Lung (tissue), 11 donors: ENCODE measurements at regions not wholly inside any gene's neighbourhood (a gene's known extent, or its start where the extent isn't known, plus 50 kb on each side); places are given as distances from the start of the nearest gene placed in this dataset.

Experiments
- ATAC-seq: fragments of 200-7000 bp; cut with Tn5 transposase; one replicate; pipeline ENCODE4 v1.9.1; 2020; ENCODE audit warnings: moderate number of reproducible peaks; ENCODE audit not compliant: insufficient read depth, low FRiP score
- DNase-seq, 3 donors: peaks; one replicate each; pipeline ENCODE4 v3.0.0-alpha.2; 2013 to 2017
- H3K27ac ChIP-seq, 2 donors: one replicate each; pipeline ENCODE4 v1.5.1; 2013; ENCODE audit warnings: mild to moderate bottlenecking in 2 of 2, moderate library complexity in 2 of 2, control low read depth in 1 of 2, inconsistent platforms in 1 of 2, low read depth in 1 of 2, low read length in 1 of 2
- H3K27me3 ChIP-seq, 3 donors: one replicate each; pipeline ENCODE4 v1.5.1; 2013; ENCODE audit warnings: low read length in 2 of 3; ENCODE audit not compliant: control insufficient read depth in 3 of 3, insufficient read depth in 3 of 3
- H3K36me3 ChIP-seq, 4 donors: one replicate each; pipeline ENCODE4 v1.5.1; 2013; ENCODE audit warnings: low read length in 4 of 4, mild to moderate bottlenecking in 1 of 4, moderate library complexity in 1 of 4; ENCODE audit not compliant: control insufficient read depth in 4 of 4, insufficient read depth in 4 of 4
- H3K4me1 ChIP-seq, 5 donors: one replicate each; pipeline ENCODE4 v1.5.1; 2013; ENCODE audit warnings: low read length in 5 of 5, mild to moderate bottlenecking in 2 of 5, moderate library complexity in 1 of 5; ENCODE audit not compliant: control insufficient read depth in 5 of 5, insufficient read depth in 5 of 5
- H3K4me3 ChIP-seq: one replicate; pipeline ENCODE4 v1.5.1; 2013; ENCODE audit warnings: mild to moderate bottlenecking, control low read depth, moderate library complexity
- H3K9ac ChIP-seq, 2 donors: one replicate each; pipeline ENCODE4 v1.5.1; 2013; ENCODE audit warnings: low read length in 2 of 2, control low read depth in 1 of 2; ENCODE audit not compliant: insufficient read depth in 1 of 2
- H3K9me3 ChIP-seq, 4 donors: one replicate each; pipeline ENCODE4 v1.5.1; 2013; ENCODE audit warnings: low read length in 3 of 4, mild to moderate bottlenecking in 1 of 4, moderate library complexity in 1 of 4; ENCODE audit not compliant: control insufficient read depth in 4 of 4, insufficient read depth in 3 of 4
- CTCF ChIP-seq: IDR thresholded peaks from 2 replicates; pipeline ENCODE4 v1.5.1; 2012; ENCODE audit warnings: mild to moderate bottlenecking; ENCODE audit errors: control extremely low read depth, extremely low read depth
- WGBS, 2 donors: extraction: QIAGEN DNeasy Blood & Tissue Kit; methylation state at CpG; one replicate each; pipeline ENCODE4 v1.1.7; 2013; 5-methylcytosine and 5-hydroxymethylcytosine counted together
- donor health status: control.
- donor health status: control.
- donor health status: Bipolar disorder and iron deficiency.
- donor health status: healthy.
- donor health status: DM: yes; HTN: yes; CAD: no.

DNA sequence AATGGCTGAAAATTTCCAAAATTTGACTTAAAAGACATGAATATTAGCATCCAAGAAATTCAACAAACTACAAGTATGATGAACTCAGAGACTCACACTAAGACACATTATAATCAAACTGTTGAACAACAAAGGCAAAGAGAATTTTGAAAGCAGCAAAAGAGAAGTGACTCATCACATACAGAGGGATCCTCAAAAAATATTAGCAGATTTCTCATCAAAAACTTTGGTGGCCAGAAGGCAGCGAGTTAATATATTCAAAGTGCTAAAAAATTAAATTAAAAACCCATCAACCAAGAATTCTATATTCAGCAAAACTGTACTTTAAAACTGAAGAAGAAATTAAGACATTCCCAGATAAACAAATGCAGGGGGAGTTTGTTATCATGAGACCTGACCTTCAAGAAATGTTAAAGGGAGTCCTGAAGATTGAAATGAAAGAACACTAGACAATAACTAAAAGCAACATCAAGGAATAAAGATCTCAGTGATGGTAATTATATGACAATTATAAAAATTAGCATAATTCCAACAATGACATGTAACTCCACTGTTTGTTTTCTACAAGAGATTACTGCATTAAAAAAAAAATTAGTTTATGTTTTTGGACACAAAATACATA, 150.0 kb downstream of the RNASET2 start:
- Histone ChIP-seq H3K4me3 (no peak overlapping the region), H3K27ac (no peak overlapping the region), H3K27me3 (no peaks in the 10 kb centered on the region), H3K4me1 (no peaks in the 10 kb centered on the region), H3K9me3 (peaks cover 0 to 14% (median 10%) of the 10 kb centered on the region in 4 donors), H3K36me3 (no peaks in the 10 kb centered on the region), H3K9ac (no peak overlapping the region)
- ATAC-seq (no peak), DNase-seq (no peak)
- whole genome bisulfite sequencing, 2 donors: 91 to 97% methylated on average over 1 of the region's 1 CpG
- no peak for TF ChIP-seq CTCF

GRCh38 chr6:166803471-166803870, 152.9 kb downstream of the RNASET2 start:
- DNase-seq (no peak), ATAC-seq (no peak)
- Histone ChIP-seq H3K27ac (no peak overlapping the region), H3K27me3 (no peaks in the 10 kb centered on the region), H3K36me3 (no peaks in the 10 kb centered on the region), H3K4me1 (no peaks in the 10 kb centered on the region), H3K4me3 (no peak overlapping the region), H3K9me3 (peaks cover 0 to 14% (median 10%) of the 10 kb centered on the region in 4 donors), H3K9ac (no peak overlapping the region)
- WGBS, 2 donors: 81 to 85% methylated on average over 9 of the region's 9 CpGs
- TF ChIP-seq CTCF: no peak

DNA sequence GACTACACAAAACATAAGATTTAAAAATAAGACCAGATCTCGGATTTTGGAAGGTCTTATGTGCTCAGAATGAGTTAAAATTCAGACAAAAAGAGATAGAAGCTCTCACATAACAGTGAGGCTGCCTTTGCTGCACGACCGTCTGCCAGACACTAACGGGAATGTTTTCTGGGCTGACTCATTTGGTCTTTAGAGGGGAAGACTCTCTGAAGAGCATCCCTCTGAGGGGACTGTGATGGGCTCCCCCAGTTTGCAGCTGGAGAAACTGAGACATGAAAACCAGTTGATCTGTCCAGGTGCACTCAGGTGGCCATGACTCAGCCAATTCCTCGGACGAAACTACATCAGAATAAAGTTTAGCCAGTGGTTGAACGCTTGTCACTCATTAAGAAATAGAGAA, 153.9 kb downstream of the RNASET2 start:
- Histone ChIP-seq H3K9me3 (peaks cover 0 to 13% (median 5%) of the 10 kb centered on the region in 4 donors), H3K9ac (no peak overlapping the region), H3K4me3 (no peak overlapping the region), H3K27ac (no peak overlapping the region), H3K4me1 (no peaks in the 10 kb centered on the region), H3K36me3 (no peaks in the 10 kb centered on the region), H3K27me3 (no peaks in the 10 kb centered on the region)
- DNase-seq: no peak
- no peak for TF ChIP-seq CTCF
- 84 to 87% methylated on average over 7 of the region's 7 CpGs for WGBS, 2 donors
- ATAC-seq: no peak

DNA sequence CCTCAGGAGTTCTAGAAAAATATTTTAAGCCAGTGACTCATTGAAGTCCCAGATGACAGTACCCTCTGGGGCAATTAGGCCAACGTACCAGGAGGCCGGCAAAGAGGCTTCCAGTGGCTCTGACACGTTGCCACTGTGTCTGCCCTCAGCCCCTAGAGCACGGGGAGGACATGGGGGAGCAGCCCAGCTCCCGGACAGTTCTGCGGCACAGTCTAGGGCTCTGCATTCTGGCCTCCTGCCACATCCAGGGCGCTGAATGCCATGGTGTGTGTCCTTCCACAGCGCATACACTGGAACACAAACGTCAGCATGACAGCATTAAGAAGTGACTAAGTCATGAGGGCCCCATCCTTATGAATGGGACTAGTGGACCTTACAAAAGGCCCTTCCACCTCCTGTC, 156.2 kb downstream of the RNASET2 start:
- H3K9ac ChIP-seq: no peak overlapping the region
- no peaks in the 10 kb centered on the region for H3K27me3 ChIP-seq
- H3K36me3 ChIP-seq: no peaks in the 10 kb centered on the region
- no peak for DNase-seq
- peaks cover 0 to 2% (median under 1%) of the 10 kb centered on the region in 4 donors for H3K9me3 ChIP-seq
- H3K4me3 ChIP-seq: no peak overlapping the region
- ATAC-seq: no peak
- TF ChIP-seq CTCF: no peak
- no peak overlapping the region for H3K27ac ChIP-seq
- WGBS, 2 donors: 90 to 93% methylated on average over 9 of the region's 9 CpGs
- H3K4me1 ChIP-seq: no peaks in the 10 kb centered on the region
